BE2C (cell line): ENCODE measurements at regions not wholly inside any gene's neighbourhood (a gene's known extent, or its start where the extent isn't known, plus 50 kb on each side); places are given as distances from the start of the nearest gene placed in this dataset.
"Not testable (repeated sequence)": the region's sequence is repeated elsewhere in the genome, so short reads cannot be mapped to it uniquely, and the experiment has no call there.

Experiments used
- DNase-seq: peaks from one replicate; pipeline ENCODE4 v3.0.0-alpha.2; 2020
- H3K27me3 ChIP-seq: fragments of 250-450 bp; sonication (Bioruptor Pico); 2 replicates; pipeline ENCODE4 v1.5.1; 2020; ENCODE audit warnings: mild to moderate bottlenecking
- H3K36me3 ChIP-seq: fragments of 250-450 bp; sonication (Bioruptor Pico); 2 replicates; pipeline ENCODE4 v1.5.1; 2020; ENCODE audit warnings: mild to moderate bottlenecking
- H3K4me1 ChIP-seq: fragments of 250-450 bp; sonication (Bioruptor Pico); 2 replicates; pipeline ENCODE4 v1.5.1; 2020
- H3K4me3 ChIP-seq: 2 replicates; pipeline ENCODE4 v1.5.1; 2011; ENCODE audit warnings: low read depth, low read length
- H3K9me3 ChIP-seq: fragments of 250-450 bp; sonication (Bioruptor Pico); 2 replicates; pipeline ENCODE4 v1.5.1; 2020
- CTCF ChIP-seq: IDR thresholded peaks from 2 replicates; pipeline ENCODE4 v1.5.1; 2012; ENCODE audit warnings: mild to moderate bottlenecking, low read depth, low read length

GRCh38 chr1:172834609-172835008 is 175.7 kb downstream of the FASLG start:
- DNase-seq: no peak
- no peaks in the 10 kb centered on the region for H3K4me1 ChIP-seq
- H3K36me3 ChIP-seq: no peaks in the 10 kb centered on the region
- no peaks in the 10 kb centered on the region for H3K9me3 ChIP-seq
- no peaks in the 10 kb centered on the region for H3K27me3 ChIP-seq
- TF ChIP-seq CTCF: no peak
- H3K4me3 ChIP-seq: no peak overlapping the region

- no peak for DNase-seq
- Histone ChIP-seq H3K4me1 (no peaks in the 10 kb centered on the region), H3K9me3 (no peaks in the 10 kb centered on the region), H3K27me3 (no peaks in the 10 kb centered on the region), H3K4me3 (no peak overlapping the region), H3K36me3 (no peaks in the 10 kb centered on the region)
- TF ChIP-seq CTCF: no peak
These were observed 176.9 kb downstream of the FASLG start for GRCh38 chr1:172835834-172836233.

- H3K27me3 ChIP-seq: no peaks in the 10 kb centered on the region
- no peaks in the 10 kb centered on the region; the same call in 1 of the 2 replicates for H3K4me1 ChIP-seq
- no peak overlapping the region for H3K4me3 ChIP-seq
- H3K36me3 ChIP-seq: no peaks in the 10 kb centered on the region
- DNase-seq: no peak
- TF ChIP-seq CTCF: no peak
- H3K9me3 ChIP-seq: no peaks in the 10 kb centered on the region
These were observed 179.1 kb downstream of the FASLG start for GRCh38 chr1:172837816-172838679.

GRCh38 chr1:172838680-172839313 is 179.9 kb downstream of the FASLG start:
- Histone ChIP-seq H3K4me3 (no peak overlapping the region), H3K27me3 (no peaks in the 10 kb centered on the region), H3K9me3 (no peaks in the 10 kb centered on the region), H3K36me3 (no peaks in the 10 kb centered on the region), H3K4me1 (peaks cover 5% of the 10 kb centered on the region; the same call in 1 of the 2 replicates)
- TF ChIP-seq CTCF: no peak
- DNase-seq: no peak

GRCh38 chr1:172839639-172840038 is 180.7 kb downstream of the FASLG start:
- not testable (repeated sequence) for H3K4me1 ChIP-seq, H3K27me3 ChIP-seq, H3K9me3 ChIP-seq, H3K36me3 ChIP-seq, DNase-seq, H3K4me3 ChIP-seq

GRCh38 chr1:172843444-172843843 is 184.5 kb downstream of the FASLG start:
- Histone ChIP-seq H3K4me3 (no peak overlapping the region), H3K4me1 (peaks cover 5% of the 10 kb centered on the region; the same call in 1 of the 2 replicates), H3K27me3 (no peaks in the 10 kb centered on the region), H3K9me3 (no peaks in the 10 kb centered on the region), H3K36me3 (no peaks in the 10 kb centered on the region)
- no peak for DNase-seq
- no peak for TF ChIP-seq CTCF
